ENCODE measurements at regions not wholly inside any gene's neighbourhood (a gene's known extent, or its start where the extent isn't known, plus 50 kb on each side); places are given as distances from the start of the nearest gene placed in this dataset.
A peak's percentile ranks its signal among the peaks of the same experiment; 100 is the strongest.

DNA sequence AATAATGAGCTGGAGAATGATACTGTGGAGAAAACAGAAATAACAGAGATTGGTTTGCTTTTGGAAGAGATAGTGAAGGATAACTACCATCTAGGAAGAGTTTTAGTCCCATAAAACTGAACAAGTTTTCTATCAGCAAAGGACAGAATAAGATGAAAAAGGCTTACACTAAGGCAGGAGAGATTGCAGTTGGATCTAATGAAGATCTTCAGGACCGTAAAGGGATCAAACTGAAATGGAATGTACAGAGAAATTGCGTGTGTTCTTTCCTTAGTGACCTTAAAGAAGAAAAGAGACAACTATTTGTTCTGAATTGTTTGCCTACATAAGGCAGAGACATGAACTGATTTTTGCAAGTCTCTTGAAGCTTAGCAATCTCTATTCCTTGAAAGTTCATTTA lies 191.7 kb upstream of the MTPN start:
- Histone ChIP-seq H3K9me2 (replicated peaks; ENCODE audit: insufficient read depth) (no peaks in the 10 kb centered on the region), H3K4me2 (peak overlapping the region; percentile 48), H2AFZ (no peak overlapping the region), H3K27me3 (no peaks in the 10 kb centered on the region), H3K79me2 (no peaks in the 10 kb centered on the region), H3K27ac (no peak overlapping the region), H3K36me3 (replicated peaks; ENCODE audit: insufficient read depth, low read depth) (no peaks in the 10 kb centered on the region), H3K9me3 (ENCODE audit: low read depth) (no peaks in the 10 kb centered on the region), H3K4me3 (no peak overlapping the region), H4K20me1 (ENCODE audit: insufficient read depth, poor library complexity, severe bottlenecking) (no peaks in the 10 kb centered on the region), H3K4me1 (ENCODE audit: insufficient read depth) (no peaks in the 10 kb centered on the region)
- TF ChIP-seq EZH2 (IDR thresholded peaks at IDR 0.05; ENCODE audit: borderline replicate concordance) = no peak
- no peak for TF ChIP-seq EZH2phosphoT487 (IDR thresholded peaks at IDR 0.05; ENCODE audit: low read depth, severe bottlenecking, unreplicated experiment)
- TF ChIP-seq, protein P1, sequence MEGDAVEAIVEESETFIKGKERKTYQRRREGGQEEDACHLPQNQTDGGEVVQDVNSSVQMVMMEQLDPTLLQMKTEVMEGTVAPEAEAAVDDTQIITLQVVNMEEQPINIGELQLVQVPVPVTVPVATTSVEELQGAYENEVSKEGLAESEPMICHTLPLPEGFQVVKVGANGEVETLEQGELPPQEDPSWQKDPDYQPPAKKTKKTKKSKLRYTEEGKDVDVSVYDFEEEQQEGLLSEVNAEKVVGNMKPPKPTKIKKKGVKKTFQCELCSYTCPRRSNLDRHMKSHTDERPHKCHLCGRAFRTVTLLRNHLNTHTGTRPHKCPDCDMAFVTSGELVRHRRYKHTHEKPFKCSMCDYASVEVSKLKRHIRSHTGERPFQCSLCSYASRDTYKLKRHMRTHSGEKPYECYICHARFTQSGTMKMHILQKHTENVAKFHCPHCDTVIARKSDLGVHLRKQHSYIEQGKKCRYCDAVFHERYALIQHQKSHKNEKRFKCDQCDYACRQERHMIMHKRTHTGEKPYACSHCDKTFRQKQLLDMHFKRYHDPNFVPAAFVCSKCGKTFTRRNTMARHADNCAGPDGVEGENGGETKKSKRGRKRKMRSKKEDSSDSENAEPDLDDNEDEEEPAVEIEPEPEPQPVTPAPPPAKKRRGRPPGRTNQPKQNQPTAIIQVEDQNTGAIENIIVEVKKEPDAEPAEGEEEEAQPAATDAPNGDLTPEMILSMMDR (IDR thresholded peaks at IDR 0.05; ENCODE audit: poor library complexity) = no peak
- DNase-seq (ENCODE audit: low spot score) = no peak
- WGBS (ENCODE audit: low lambda C conversion rate, missing lambda C conversion rate) = 37% methylated on average over 2 of the region's 2 CpGs

GRCh38 chr7:136167991-136168390 lies 190.8 kb upstream of the MTPN start:
- no peak for DNase-seq (ENCODE audit: low spot score)
- Histone ChIP-seq H3K79me2 (no peaks in the 10 kb centered on the region), H3K36me3 (replicated peaks; ENCODE audit: insufficient read depth, low read depth) (no peaks in the 10 kb centered on the region), H3K4me3 (no peak overlapping the region), H3K4me1 (ENCODE audit: insufficient read depth) (no peaks in the 10 kb centered on the region), H3K27me3 (no peaks in the 10 kb centered on the region), H3K27ac (no peak overlapping the region), H3K9me3 (ENCODE audit: low read depth) (no peaks in the 10 kb centered on the region), H3K4me2 (no peak overlapping the region), H3K9me2 (replicated peaks; ENCODE audit: insufficient read depth) (no peaks in the 10 kb centered on the region), H2AFZ (no peak overlapping the region), H4K20me1 (ENCODE audit: insufficient read depth, poor library complexity, severe bottlenecking) (no peaks in the 10 kb centered on the region)
- TF ChIP-seq, protein P1 (IDR thresholded peaks at IDR 0.05; ENCODE audit: poor library complexity) = no peak
- no peak for TF ChIP-seq EZH2 (IDR thresholded peaks at IDR 0.05; ENCODE audit: borderline replicate concordance)
- TF ChIP-seq EZH2phosphoT487 (IDR thresholded peaks at IDR 0.05; ENCODE audit: low read depth, severe bottlenecking, unreplicated experiment) = no peak
- 58% methylated on average over 4 of the region's 4 CpGs for WGBS (ENCODE audit: low lambda C conversion rate, missing lambda C conversion rate)

DNA sequence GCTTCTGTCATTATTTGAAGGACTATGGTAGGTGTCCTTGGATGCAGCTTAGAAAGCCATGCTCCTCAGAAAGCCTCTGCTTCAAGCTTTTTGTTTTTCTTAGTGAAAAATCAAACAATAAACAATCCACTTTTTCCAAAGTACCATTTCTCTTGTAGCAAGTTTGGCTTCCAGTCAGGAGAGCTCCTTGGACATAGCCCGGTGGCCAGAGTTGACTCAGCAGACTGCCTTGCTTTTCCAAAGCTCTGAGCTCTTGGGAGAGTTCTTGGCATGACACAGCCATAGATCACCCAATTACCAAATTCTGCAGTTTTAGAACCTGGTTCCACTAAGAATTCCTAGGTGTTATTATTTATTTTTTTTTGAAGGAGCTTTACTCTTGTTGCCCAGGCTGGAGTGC lies 189.4 kb upstream of the MTPN start:
- no peaks in the 10 kb centered on the region for H3K27me3 ChIP-seq
- H3K4me1 ChIP-seq (ENCODE audit: insufficient read depth) = no peaks in the 10 kb centered on the region
- H3K36me3 ChIP-seq (replicated peaks; ENCODE audit: insufficient read depth, low read depth) = no peaks in the 10 kb centered on the region
- no peak overlapping the region for H3K4me3 ChIP-seq
- TF ChIP-seq, protein P1 (IDR thresholded peaks at IDR 0.05; ENCODE audit: poor library complexity) = no peak
- TF ChIP-seq EZH2phosphoT487 (IDR thresholded peaks at IDR 0.05; ENCODE audit: low read depth, severe bottlenecking, unreplicated experiment) = no peak
- no peak for TF ChIP-seq EZH2 (IDR thresholded peaks at IDR 0.05; ENCODE audit: borderline replicate concordance)
- H3K4me2 ChIP-seq = no peak overlapping the region
- H3K27ac ChIP-seq = no peak overlapping the region
- no peaks in the 10 kb centered on the region for H4K20me1 ChIP-seq (ENCODE audit: insufficient read depth, poor library complexity, severe bottlenecking)
- no peak overlapping the region for H2AFZ ChIP-seq
- no peaks in the 10 kb centered on the region for H3K9me2 ChIP-seq (replicated peaks; ENCODE audit: insufficient read depth)
- DNase-seq (ENCODE audit: low spot score) = no peak
- 95% methylated on average over 1 of the region's 1 CpG for WGBS (ENCODE audit: low lambda C conversion rate, missing lambda C conversion rate)
- H3K9me3 ChIP-seq (ENCODE audit: low read depth) = no peaks in the 10 kb centered on the region
- H3K79me2 ChIP-seq = no peaks in the 10 kb centered on the region

DNA sequence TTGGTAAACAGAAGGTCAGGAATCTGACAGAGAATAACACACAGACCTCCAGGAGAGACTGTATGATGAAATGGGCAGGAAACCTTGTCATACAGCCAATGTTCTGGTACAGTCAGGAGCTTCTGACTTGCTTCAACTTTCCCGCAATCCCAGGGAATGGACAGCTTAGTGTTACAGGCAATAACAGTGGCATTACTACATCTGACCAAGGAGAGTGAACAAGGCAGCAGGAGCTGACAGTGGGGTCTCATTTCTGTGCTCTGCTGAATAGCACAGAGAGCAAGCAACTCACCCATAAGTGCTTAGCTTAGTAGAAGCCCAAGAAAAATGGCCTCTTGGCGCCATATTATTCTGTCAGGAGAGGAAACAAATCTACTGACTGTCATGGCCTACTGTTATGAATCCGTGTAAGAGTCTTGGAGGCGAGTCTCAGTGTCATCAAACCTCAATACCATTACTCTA lies 186.2 kb upstream of the MTPN start:
- Histone ChIP-seq H3K4me2 (no peak overlapping the region), H3K27ac (no peak overlapping the region), H3K79me2 (no peaks in the 10 kb centered on the region), H3K9me3 (ENCODE audit: low read depth) (no peaks in the 10 kb centered on the region), H3K4me3 (no peak overlapping the region), H3K36me3 (replicated peaks; ENCODE audit: insufficient read depth, low read depth) (no peaks in the 10 kb centered on the region), H3K9me2 (replicated peaks; ENCODE audit: insufficient read depth) (no peaks in the 10 kb centered on the region), H2AFZ (no peak overlapping the region), H4K20me1 (ENCODE audit: insufficient read depth, poor library complexity, severe bottlenecking) (no peaks in the 10 kb centered on the region), H3K4me1 (ENCODE audit: insufficient read depth) (no peaks in the 10 kb centered on the region), H3K27me3 (no peaks in the 10 kb centered on the region)
- peak; percentile 7 for DNase-seq (ENCODE audit: low spot score)
- 96% methylated on average over 4 of the region's 4 CpGs for WGBS (ENCODE audit: low lambda C conversion rate, missing lambda C conversion rate)
- TF ChIP-seq, protein P1 (IDR thresholded peaks at IDR 0.05; ENCODE audit: poor library complexity) = no peak
- TF ChIP-seq EZH2 (IDR thresholded peaks at IDR 0.05; ENCODE audit: borderline replicate concordance) (no peak), EZH2phosphoT487 (IDR thresholded peaks at IDR 0.05; ENCODE audit: low read depth, severe bottlenecking, unreplicated experiment) (no peak)
